ENCODE measurements at regions not wholly inside any gene's neighbourhood (a gene's known extent, or its start where the extent isn't known, plus 50 kb on each side); places are given as distances from the start of the nearest gene placed in this dataset.

DNA sequence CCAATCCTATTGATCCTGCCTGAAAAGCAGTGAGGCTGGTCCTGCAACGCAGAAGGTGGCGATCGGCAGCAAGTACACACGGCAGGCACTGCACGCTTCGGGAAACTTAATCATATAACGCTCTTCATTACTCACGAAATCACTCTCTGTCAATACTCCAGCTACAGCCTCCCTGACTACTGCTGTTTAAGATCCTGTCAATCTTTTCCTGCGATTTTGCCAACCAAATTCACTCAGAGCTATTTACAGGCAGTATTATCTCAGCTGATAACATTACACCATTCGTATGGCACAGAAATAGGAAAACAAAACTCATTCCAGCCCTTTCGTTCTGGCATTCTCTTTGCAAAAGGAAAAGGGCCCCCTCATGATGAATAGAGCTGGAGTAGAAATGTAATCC, 262.4 kb upstream of the CDH8 start:
- TF ChIP-seq, protein P1, sequence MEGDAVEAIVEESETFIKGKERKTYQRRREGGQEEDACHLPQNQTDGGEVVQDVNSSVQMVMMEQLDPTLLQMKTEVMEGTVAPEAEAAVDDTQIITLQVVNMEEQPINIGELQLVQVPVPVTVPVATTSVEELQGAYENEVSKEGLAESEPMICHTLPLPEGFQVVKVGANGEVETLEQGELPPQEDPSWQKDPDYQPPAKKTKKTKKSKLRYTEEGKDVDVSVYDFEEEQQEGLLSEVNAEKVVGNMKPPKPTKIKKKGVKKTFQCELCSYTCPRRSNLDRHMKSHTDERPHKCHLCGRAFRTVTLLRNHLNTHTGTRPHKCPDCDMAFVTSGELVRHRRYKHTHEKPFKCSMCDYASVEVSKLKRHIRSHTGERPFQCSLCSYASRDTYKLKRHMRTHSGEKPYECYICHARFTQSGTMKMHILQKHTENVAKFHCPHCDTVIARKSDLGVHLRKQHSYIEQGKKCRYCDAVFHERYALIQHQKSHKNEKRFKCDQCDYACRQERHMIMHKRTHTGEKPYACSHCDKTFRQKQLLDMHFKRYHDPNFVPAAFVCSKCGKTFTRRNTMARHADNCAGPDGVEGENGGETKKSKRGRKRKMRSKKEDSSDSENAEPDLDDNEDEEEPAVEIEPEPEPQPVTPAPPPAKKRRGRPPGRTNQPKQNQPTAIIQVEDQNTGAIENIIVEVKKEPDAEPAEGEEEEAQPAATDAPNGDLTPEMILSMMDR (conservative IDR thresholded peaks at IDR 0.05): no peak
- TF ChIP-seq ZFX (IDR thresholded peaks at IDR 0.05): no peak

Measured in C4-2B (cell line).